NOMO-1 (cell line): ENCODE measurements at regions not wholly inside any gene's neighbourhood (a gene's known extent, or its start where the extent isn't known, plus 50 kb on each side); places are given as distances from the start of the nearest gene placed in this dataset.

Source experiments
- DNase-seq, 2 experiments: peaks; one replicate each; lab custom pipeline; 2025; ENCODE audit not compliant: unreplicated experiment in 2 of 2; lab: John Stamatoyannopoulos, UW

DNA sequence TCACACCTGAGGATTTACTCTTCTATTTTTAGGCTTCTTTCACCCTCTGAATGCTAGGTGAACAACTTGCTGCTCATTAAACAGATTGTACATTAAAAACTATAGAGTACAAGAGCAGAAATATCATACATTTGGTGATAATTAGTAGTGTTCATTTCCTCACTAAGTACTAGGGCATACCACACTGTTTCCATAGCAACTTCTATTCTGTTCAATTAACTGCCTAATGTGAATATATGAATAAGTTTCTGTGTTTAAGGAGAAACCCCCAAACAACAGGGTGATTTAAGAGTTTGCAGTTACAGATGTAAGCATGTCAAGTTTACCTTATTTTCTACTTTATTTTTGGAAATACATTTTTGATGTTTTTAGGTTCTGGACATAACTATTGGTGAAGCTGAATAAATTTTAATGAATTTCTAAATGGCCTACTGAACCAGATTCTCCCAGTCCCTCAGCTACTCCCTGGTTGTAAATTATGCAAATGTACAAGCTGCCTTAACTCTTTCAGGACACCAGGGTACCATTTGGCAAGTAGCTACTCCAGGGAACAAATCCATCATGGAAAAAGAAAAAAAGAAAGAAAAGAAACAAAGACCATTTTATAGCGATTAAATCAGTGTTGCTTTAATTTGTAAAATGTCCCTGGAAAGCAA is 199.8 kb upstream of the NAV3 start:
- no peak for DNase-seq

DNA sequence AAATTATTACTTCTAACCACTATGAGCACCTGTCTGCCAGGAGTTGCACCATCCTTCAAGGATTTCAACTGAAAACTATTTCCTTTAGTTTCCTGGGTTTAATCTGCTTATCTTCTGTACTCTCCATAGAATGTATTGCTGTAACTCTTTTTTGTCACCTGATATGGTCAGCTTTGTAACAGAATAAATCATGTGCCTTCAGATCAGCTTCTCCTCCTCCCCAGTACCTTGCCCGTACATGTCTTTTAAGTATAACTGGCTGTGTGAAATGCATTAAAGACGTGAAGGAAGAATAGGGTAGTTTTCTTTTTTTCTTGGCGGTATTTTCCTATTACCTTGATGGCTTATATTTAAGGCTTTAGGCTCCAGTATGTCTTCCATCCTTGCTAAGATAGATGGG is 200.3 kb upstream of the NAV3 start:
- no peak for DNase-seq

DNA sequence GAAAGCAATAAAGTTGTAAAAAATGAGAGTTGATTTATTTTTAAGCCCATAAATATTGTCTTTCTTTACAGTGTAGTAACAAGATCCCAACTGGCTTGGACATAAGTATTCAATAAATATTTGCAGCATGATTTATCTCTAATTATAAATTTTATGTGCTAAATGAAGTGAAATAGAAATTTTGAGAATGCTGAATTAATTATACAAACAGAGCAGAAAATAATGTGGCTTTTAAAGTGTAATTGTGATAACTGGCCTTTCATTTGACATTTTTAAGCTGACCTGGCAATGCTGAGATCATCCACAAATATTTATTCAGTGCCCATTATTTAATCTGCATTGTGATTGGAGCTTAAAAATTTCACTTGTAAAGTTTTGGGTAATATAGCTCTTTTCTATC is 201.6 kb upstream of the NAV3 start:
- no peak for DNase-seq

DNA sequence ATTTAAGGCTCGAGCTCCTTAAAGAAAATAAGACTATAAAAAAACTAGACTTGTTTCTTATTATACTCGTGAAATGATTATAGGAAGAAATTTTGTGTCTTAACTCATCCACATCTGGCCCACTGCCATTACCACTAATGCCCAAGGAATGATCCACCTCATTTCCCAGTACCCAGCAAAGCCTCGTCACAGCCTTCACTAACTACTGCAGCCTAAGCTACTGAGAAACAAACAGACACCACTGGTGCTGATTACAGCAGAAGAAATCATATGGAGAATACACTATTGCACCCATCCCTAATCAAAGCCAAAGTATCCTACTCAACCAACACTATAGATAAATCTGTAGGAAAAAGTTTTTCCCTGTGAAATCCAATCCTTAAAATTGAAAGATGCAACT is 205.3 kb upstream of the NAV3 start:
- no peak for DNase-seq

DNA sequence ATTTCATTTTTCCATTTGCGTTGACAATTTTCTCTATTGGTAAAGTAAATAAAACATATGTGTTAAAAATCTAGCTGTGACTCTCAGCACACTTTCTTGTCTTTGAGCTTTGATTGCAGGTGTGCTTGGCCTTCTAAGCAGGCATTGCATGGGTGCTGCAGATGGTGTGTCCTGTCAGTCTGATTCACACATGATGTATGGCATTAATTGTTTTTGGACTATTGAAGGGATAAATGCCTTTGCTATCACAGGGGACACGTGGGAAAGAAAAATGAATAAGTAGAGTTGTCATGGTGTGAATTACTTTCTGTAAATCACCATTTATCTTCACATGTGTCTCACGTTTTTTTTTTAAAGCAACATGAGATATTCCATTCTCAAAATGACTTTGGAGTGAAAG is 211.3 kb upstream of the NAV3 start:
- no peak for DNase-seq

DNA sequence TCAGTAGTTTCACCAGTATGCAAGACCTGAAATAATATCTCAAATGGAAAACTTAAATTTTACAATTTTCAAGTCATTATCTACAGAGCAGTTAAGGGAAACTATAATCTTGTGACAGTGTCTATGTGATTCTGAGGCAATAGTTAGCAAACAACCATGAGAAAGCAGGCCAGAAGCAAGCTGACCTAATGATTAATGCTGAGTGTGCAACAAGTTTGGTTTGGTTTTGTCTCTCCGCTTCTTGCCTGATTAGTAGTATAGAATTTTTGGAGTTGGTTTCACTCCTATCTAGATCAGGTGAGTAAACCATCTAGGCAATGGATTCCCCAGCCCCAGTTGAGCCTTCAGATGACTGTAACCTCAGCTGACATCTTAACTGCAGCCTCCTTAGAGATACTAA is 212.9 kb upstream of the NAV3 start:
- no peak for DNase-seq

DNA sequence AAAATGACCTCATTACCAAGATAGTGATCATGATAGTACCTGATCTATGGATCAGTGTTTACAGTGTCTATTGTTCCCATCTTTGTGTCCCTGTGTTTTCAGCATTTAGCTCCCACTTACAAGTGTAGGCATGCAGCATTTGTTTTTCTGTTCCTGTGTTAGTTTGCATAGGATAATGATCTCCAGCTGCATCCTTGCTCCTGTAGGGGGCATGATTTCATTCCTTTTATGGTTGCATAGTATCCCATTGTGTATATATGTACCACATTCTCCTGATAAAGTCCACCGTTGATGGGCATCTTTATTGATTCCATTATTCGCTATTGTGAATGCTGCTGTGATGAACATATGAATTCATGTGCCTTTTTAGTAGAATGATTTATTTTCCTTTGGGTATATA is 215.4 kb upstream of the NAV3 start:
- DNase-seq = no peak

DNA sequence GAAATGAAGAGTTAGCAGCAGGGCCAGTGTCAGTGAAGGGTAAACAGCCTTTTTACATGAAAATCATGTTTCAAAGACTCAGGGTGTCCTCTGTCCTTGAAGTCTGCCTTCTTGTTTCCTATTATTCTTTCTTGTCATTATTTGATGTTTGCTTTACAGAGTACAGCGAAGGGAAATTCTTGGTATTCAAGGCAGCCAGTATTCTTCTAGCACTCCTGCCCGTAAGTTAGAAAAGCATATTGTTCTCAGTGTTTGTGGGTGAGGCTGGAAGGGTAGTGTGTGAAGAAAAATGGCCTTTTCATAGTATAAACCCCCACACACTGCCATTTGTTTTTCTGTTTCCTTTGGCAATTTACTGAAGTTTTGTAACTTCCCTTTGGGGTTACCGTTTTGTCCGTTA is 217.3 kb upstream of the NAV3 start:
- no peak for DNase-seq

DNA sequence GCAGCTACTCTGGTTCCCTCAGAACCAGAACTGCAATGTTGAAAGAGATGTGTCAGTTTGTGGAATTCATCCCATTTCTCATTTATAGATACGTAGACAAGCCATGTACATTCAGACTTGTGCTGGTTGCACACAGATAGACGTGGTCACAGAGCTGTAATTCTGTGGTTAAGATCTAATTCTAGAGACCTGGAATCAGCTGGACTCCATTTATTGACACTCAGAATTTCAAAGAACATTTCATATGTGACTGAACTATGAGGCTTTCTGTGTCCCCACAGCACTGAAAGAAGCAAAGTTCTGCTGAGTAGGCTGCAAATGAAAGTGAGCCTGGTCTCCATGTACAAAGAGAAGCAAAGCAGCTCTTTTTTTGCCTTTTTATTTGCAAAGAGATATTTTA is 220.2 kb upstream of the NAV3 start:
- no peak for DNase-seq

DNA sequence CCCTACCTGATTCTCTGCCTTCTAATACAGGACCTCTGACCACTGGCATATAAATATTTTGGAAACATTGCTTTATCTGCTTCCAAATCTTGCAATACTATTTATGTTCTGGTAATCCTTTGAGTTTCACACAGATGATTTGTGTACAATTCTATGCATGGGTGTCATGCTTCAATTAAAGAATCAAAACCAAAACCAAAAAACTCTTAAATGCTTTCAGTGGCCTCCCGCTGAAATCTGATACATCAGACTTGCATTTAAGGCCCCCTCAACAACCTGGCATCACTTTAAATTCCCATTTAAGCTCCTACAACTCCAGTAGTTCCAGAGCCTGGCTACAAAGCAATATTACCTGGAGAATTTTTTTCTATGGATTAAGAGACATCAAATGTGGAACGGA is 221.7 kb upstream of the NAV3 start:
- no peak for DNase-seq

DNA sequence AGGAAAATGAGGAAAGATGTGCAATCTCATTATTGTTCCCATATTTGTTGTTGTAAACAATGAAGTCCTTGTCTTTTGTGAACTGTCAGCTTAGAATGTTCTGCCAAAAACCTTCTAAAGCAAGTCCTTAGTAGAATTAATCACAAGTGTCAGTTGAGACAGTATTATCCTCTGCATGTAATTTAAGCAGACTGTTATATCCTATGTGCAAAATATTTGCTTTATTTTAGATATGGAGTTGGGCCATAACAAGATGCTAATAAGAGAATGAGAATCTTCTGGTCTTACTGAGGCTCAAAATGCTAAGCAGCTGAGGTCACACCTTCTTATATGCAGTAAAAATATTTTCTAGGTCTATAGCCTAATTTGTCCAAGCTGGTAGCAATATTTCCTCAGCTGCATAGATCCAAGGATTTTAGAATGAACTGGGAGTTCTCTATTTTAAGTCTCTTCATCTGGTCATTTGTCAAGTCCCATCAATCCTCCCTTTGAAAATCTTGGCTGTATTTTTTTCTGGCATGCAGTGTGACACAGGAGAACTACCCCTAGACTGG is 222.3 kb upstream of the NAV3 start:
- DNase-seq = no peak

DNA sequence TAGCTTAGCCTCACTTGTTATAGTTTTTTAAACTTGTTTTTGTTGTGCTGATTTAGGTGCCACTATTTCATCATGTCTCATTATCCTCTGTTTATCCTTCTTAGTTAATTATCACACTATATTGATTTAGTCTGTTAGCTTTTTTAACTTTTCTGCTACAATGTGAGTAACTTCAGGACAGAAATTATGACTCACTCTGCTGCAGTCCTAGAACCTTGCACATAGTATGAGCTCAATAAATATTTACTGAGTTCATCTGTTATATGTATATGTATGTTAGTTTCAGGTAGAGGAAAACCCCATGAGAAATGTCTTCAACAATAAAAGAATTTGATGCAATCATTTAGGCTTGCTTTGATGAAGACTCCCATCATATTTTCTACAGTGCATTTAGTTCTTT is 224.3 kb upstream of the NAV3 start:
- DNase-seq = no peak

DNA sequence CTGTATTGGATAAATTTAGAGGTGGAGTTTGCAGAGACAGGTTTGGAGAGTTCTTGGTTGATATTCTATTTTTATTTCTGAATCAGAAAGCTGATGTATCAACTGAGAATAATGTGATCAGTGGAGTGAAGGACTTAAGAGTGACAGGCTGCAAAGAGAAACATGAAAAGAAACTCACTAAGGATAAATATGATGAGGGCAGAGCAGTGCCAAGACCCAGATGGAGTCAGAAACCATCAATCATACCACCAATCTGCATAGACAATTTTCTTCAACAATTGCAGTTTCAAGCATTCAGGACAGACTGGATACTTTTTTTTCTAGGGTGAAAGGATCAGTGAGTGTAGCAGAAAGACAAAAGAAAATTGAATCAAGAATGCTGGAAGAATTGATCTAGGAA is 226.7 kb upstream of the NAV3 start:
- DNase-seq = no peak

DNA sequence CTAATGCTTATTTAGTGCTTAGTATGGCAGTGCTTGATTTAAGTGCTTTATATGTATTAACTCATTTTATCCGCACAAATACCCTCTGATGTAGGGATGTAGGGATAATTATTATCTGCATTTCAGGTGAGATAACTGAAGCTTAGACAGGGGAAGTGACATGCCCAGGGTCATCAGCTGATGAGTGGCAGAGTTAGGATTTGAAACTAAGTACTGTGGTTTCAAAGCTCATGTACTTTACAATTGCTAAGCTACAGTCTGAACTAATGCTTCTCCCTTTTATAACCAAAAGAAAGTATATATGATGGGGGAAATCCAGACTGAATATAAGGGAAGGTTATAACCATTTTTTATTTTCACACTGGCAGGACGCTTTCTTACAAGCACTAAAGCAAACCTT is 229.6 kb upstream of the NAV3 start:
- no peak for DNase-seq

DNA sequence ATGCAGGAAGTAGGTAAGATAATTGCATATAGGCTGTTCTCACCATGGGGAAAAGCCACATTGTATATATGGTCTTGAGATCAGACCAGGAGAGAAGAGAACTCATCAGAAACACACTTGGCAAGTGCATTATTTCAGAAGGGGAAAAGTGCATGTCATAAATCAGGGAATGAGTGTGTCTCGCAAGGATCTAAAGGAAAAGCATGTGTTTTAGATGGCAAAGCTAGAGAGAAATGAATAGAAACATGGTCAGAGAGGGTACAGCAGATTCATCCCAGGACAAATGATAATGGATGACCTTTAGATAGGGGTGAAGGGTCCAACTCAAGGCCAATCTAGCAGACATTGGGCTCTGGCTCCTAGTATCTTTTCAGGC is 230.2 kb upstream of the NAV3 start:
- DNase-seq = no peak

DNA sequence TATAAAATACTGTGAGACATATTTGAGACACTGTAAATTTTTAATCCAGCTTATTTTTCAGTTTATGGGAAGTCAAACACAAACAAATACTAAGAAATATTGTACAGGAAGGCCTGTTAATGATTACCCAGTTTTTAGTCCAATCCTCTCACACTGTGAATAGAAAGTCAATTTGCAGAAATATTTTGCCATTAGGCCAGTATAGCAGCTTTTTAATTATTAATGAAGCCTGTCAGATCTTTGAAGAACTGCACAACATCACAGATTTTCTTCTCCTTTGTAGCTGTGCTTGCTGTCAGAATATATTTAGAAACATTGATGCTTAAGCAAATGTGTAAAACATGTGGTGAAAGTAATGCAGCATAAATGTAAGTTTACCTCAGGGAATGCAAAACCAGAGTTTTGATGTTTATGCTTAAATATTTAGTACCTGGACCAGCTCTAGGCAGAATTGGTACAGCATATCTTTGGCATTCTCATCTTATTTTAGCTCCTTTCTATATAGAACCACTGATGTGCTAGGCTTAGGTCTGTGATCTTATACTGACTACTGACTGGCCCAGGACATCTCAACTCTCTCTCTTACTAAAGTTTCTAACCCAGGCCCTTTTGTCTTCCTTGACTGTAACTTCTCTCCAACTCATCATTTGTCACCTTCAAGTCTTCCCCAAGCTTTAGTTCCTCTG is 230.8 kb upstream of the NAV3 start:
- DNase-seq = no peak

DNA sequence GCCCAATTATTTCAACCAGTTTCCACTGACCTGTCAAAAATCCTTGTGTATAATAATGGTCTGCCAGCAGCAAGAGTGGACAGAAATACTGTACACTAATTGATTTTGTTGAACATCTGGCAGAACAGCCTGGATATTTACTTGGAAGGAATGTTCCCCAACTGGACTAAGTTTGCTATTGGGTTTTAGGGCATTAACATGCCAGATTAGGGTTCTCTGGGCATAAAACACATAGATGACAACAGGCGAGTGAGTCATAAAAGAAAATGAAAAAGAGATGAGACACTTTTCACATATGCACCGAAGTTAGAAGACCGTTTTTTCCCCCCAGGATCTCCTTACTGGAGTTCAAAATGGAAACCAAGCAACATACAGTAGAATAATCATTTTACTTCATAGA is 236.3 kb upstream of the NAV3 start:
- no peak for DNase-seq

DNA sequence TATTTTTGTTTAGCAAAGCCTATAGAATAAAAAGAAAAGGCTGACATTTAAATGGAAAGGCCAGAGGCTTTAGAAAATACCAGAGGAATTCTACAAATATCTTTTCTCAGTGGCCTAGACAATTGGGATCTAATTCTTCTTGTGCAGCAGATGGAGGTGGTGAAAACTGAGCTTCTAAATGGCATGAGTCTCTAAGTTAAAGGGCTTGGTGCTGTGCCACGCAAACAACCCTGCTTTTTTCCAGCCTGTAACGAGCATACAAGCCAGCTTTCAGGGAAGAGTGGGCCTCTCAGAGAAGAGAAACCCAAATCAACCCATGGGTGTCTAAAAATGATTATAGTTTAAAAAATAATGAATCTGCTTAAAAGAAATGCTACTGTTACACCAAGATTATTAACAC is 237.9 kb upstream of the NAV3 start:
- DNase-seq = no peak

DNA sequence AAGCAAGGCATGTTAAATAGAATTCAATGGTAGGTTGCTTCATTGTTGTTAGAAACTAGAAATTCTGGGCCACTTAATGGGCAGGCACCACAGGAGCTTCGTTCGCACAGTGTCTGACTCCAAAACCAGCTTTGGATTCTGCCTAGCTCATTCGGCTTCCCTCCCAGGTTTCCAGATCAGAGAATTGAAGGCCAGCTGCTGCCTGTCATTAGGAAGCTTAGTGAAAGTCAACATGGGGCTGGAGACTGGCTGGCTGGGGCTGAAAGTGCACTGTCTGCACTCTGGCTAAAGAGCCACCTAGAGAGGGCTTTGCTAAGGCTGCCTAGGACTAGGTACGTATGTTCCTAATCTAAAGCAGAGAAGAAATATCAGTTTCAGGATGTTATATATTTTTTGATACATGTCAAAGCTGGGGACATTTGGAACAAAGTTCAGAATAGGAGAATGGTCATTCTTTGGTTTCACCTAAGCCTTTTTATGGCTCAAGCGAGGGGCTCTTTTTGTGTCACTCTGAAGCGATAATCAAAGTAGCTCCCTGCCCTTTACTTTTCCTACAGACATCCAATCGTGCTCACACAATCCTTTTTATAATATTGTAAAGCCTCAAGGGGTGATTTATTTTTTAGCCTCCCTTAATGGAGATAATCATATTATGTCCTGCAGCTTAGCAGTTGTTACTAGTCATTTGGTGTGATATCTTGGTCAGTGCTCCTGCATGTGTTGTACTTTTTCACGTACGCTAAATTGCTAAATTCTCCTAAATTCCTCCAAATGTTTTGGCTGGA is 238.5 kb upstream of the NAV3 start:
- no peak for DNase-seq

DNA sequence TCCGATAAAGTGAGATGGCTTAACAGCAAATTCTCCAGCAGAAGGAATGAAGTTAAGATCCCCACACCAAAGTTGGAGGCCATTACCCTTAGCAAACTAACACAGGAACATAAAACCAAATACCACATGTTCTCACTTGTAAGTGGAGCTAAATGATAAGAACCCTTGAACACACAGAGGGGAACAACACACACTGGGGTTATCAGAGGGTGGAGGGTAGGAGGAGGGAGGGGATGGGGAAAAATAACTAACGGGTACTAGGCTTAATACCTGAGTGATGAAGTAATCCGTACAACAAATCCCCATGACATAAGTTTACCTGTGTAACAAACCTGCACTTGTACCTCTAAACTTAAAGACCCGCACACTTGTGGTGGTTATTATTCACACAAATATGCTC is 240.4 kb upstream of the NAV3 start:
- DNase-seq = no peak

DNA sequence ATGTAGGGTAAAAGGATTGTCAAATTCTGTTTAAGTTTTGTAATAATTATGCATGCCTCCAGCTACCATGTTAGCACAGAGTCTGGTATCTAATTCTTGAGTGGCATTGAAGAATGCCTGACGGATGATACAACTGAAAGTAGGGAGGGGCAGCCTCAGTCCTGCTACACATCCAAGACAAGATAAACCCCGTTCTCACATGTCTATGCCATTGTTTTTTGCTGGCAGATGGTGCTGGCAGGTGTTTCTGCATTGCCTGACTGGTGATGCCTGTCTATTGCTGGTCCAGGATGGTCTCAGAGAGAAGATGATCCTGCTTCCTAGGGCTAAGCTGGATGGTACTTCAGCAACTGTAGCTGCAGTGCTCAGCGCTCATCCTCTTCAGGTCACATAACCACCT is 245.8 kb upstream of the NAV3 start:
- no peak for DNase-seq
